IMR-90 (cell line): ENCODE measurements at regions not wholly inside any gene's neighbourhood (a gene's known extent, or its start where the extent isn't known, plus 50 kb on each side); places are given as distances from the start of the nearest gene placed in this dataset.

Experiments
- ATAC-seq: fragments of 200-7000 bp; cut with Tn5 transposase; 2 replicates; pipeline ENCODE4 v1.9.1; 2020; ENCODE audit warnings: low read depth, mild to moderate bottlenecking, moderate library complexity
- BruUV-seq: library from RNA; stranded (reverse); fragments of 400-500 nt; replicated peaks from 2 replicates; lab custom pipeline; 2021; lab: Mats Ljungman, UMichigan
- CTCF ChIA-PET: fragments of 300-600 bp; formaldehyde crosslinking; extraction: SDS; loops from one replicate; lab custom pipeline; 2021; ENCODE audit warnings: antibody characterized with exemption; lab: Yijun Ruan, JAX
- POLR2A ChIA-PET: fragments of 300-600 bp; sonication (Branson Sonifier 250); formaldehyde crosslinking; loops from one replicate; lab custom pipeline; 2022; ENCODE audit warnings: antibody characterized with exemption; ENCODE audit not compliant: unreplicated experiment; lab: Charles Lee
- DNase-seq: peaks from one replicate; pipeline ENCODE4 v3.0.0; 2013
- H2AFZ ChIP-seq: replicated peaks from 2 replicates; pipeline ENCODE3; 2013; ENCODE audit warnings: low read length, mild to moderate bottlenecking; ENCODE audit not compliant: poor library complexity
- H2AK5ac ChIP-seq: 2 replicates; pipeline ENCODE4 v1.6.1; 2013; ENCODE audit warnings: low read depth, low read length, inconsistent platforms
- H2AK9ac ChIP-seq: replicated peaks from 2 replicates; pipeline ENCODE3; 2013; ENCODE audit warnings: mild to moderate bottlenecking, low read depth, low read length, moderate library complexity; ENCODE audit not compliant: poor library complexity
- H2BK120ac ChIP-seq: 2 replicates; pipeline ENCODE4 v1.6.1; 2013; ENCODE audit warnings: low read depth, low read length, inconsistent platforms
- H2BK15ac ChIP-seq: 3 replicates; pipeline ENCODE4 v1.6.1; 2013; ENCODE audit warnings: low read depth, low read length, inconsistent platforms
- H2BK20ac ChIP-seq: 2 replicates; pipeline ENCODE4 v1.6.1; 2013; ENCODE audit warnings: low read depth, mild to moderate bottlenecking, inconsistent platforms, low read length, moderate library complexity
- H2BK5ac ChIP-seq: 2 replicates; pipeline ENCODE4 v1.6.1; 2013; ENCODE audit warnings: mild to moderate bottlenecking, low read depth, low read length, inconsistent platforms; ENCODE audit not compliant: poor library complexity, severe bottlenecking
- H3K14ac ChIP-seq: replicated peaks from 2 replicates; pipeline ENCODE4 v1.6.1; 2013; ENCODE audit warnings: low read depth, low read length, inconsistent platforms
- H3K18ac ChIP-seq: 2 replicates; pipeline ENCODE4 v1.6.1; 2013; ENCODE audit warnings: low read depth, low read length, control low read depth
- H3K23ac ChIP-seq: 2 replicates; pipeline ENCODE4 v1.6.1; 2013; ENCODE audit warnings: low read depth, low read length, inconsistent platforms
- H3K27ac ChIP-seq: 2 replicates; pipeline ENCODE4 v1.5.1; 2013; ENCODE audit warnings: mild to moderate bottlenecking, control low read depth, low read length; ENCODE audit not compliant: insufficient read depth
- H3K27me3 ChIP-seq: 2 replicates; pipeline ENCODE4 v1.6.1; 2013; ENCODE audit warnings: low read length; ENCODE audit not compliant: control insufficient read depth, insufficient read depth
- H3K36me3 ChIP-seq: 2 replicates; pipeline ENCODE4 v1.6.1; 2013; ENCODE audit warnings: low read length, mixed read lengths; ENCODE audit not compliant: control insufficient read depth, insufficient read depth
- H3K4ac ChIP-seq: 2 replicates; pipeline ENCODE4 v1.6.1; 2013; ENCODE audit warnings: low read depth, low read length, inconsistent platforms
- H3K4me1 ChIP-seq: 2 replicates; pipeline ENCODE4 v1.6.1; 2013; ENCODE audit warnings: low read length, mixed read lengths; ENCODE audit not compliant: control insufficient read depth, insufficient read depth
- H3K4me2 ChIP-seq: 2 replicates; pipeline ENCODE4 v1.6.1; 2013; ENCODE audit warnings: low read depth, mild to moderate bottlenecking, control low read depth, low read length, moderate library complexity
- H3K4me3 ChIP-seq: 2 replicates; pipeline ENCODE4 v1.5.1; 2013; ENCODE audit warnings: low read depth, mild to moderate bottlenecking, control low read depth, low read length, moderate library complexity; ENCODE audit not compliant: insufficient read depth
- H3K56ac ChIP-seq: 2 replicates; pipeline ENCODE4 v1.6.1; 2013; ENCODE audit warnings: low read length, inconsistent platforms; ENCODE audit not compliant: insufficient read depth; ENCODE audit errors: extremely low read depth
- H3K79me1 ChIP-seq, 2 experiments: 2 replicates each; pipeline ENCODE4 v1.6.1; 2013; ENCODE audit warnings: low read length in 2 of 2, inconsistent platforms in 1 of 2, low read depth in 1 of 2
- H3K9ac ChIP-seq: 2 replicates; pipeline ENCODE4 v1.6.1; 2013; ENCODE audit warnings: low read depth, low read length, control low read depth
- H3K9me1 ChIP-seq: 2 replicates; pipeline ENCODE4 v1.6.1; 2013; ENCODE audit warnings: low read length, inconsistent platforms; ENCODE audit not compliant: insufficient read depth
- H3K9me3 ChIP-seq: 2 replicates; pipeline ENCODE4 v1.6.1; 2013; ENCODE audit warnings: low read length; ENCODE audit not compliant: control insufficient read depth, insufficient read depth
- H4K20me1 ChIP-seq: 2 replicates; pipeline ENCODE4 v1.6.1; 2013; ENCODE audit warnings: low read length, inconsistent platforms; ENCODE audit not compliant: insufficient read depth
- H4K5ac ChIP-seq: 2 replicates; pipeline ENCODE4 v1.6.1; 2013; ENCODE audit warnings: mild to moderate bottlenecking, low read depth, low read length, control low read depth
- H4K8ac ChIP-seq, 2 experiments: 2 replicates each; pipeline ENCODE4 v1.6.1; 2013; ENCODE audit warnings: low read depth in 2 of 2, low read length in 2 of 2, control low read depth in 1 of 2, inconsistent platforms in 1 of 2
- H4K91ac ChIP-seq: 2 replicates; pipeline ENCODE4 v1.6.1; 2013; ENCODE audit warnings: low read depth, low read length, inconsistent platforms; ENCODE audit not compliant: insufficient read depth
- BHLHE40 ChIP-seq: fragments of 150-350 bp; IDR thresholded peaks from 2 replicates; pipeline ENCODE4 v1.6.1; 2016; ENCODE audit warnings: mild to moderate bottlenecking, low read depth, low read length
- CEBPB ChIP-seq: IDR thresholded peaks from 2 replicates; pipeline ENCODE4 v1.6.1; 2012; ENCODE audit warnings: low read depth, low read length, improper control_type of control experiment
- WGBS, 2 experiments: methylation state at CpG; one replicate each; pipeline versions ENCODE4 v1.1.5 to v1.1.7; 2013; ENCODE audit warnings: missing lambda C conversion rate in 2 of 2; ENCODE audit not compliant: insufficient read length in 1 of 2; ENCODE audit errors: extremely low coverage in 2 of 2; 5-methylcytosine and 5-hydroxymethylcytosine counted together
- dilution Hi-C: fragments of 300-500 bp; cut with HindIII; formaldehyde crosslinking; loops from one replicate; pipeline ENCODE4 v1.14.3; 2018; ENCODE audit warnings: low sequenced_read_pairs; ENCODE audit not compliant: unreplicated experiment
- in situ Hi-C: fragments of 300-500 bp; cut with MboI; formaldehyde crosslinking; loops from 3 replicates; pipeline ENCODE4 v1.14.3; 2019; ENCODE audit warnings: low sequenced_read_pairs, inconsistent platforms, mixed read lengths
- intact Hi-C: fragments of 100-400 bp; cut with micrococcal nuclease; formaldehyde crosslinking; loops from 2 replicates; pipeline ENCODE4 v1.10.0; 2022

DNA sequence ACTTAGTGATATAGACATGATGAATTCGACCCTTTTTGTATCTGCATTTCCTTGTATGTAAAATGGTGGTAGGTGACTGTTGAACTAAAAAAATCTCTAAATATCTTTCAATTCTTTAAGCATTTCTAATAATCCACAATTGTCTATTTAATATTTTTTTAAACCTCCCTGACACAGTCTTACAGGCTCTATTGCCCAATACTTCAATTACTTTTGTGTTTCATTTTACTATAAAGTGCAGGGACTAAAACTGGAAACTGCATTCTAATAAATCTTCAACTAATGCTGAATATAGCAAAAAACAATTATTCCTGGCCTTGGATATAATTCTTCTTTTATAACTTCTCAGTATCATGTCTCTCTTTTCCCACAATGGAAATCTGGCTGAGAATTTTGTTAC, 202.7 kb upstream of the PIK3R1 start:
- Histone ChIP-seq H3K4me3 (no peak overlapping the region), H3K56ac (no peak overlapping the region), H3K27me3 (0 out of 2 replicates have a peak, but pooled peaks cover 2% of the 10 kb centered on the region), H4K20me1 (no peaks in the 10 kb centered on the region), H4K8ac (no peak overlapping the region), H3K9me3 (no peaks in the 10 kb centered on the region), H3K14ac (no peak overlapping the region), H3K4me2 (no peak overlapping the region), H2AK9ac (no peak overlapping the region), H3K9ac (no peak overlapping the region), H2BK20ac (no peak overlapping the region), H2BK120ac (no peak overlapping the region), H3K36me3 (no peaks in the 10 kb centered on the region), H3K23ac (no peak overlapping the region), H3K18ac (no peak overlapping the region), H2BK15ac (no peak overlapping the region), H4K5ac (no peak overlapping the region), H4K91ac (no peak overlapping the region), H3K79me1 (no peaks in the 10 kb centered on the region), H3K4ac (no peak overlapping the region), H2BK5ac (no peak overlapping the region), H3K4me1 (no peaks in the 10 kb centered on the region), H3K9me1 (no peaks in the 10 kb centered on the region), H2AFZ (no peak overlapping the region), H3K27ac (no peak overlapping the region), H2AK5ac (no peak overlapping the region)
- in situ Hi-C loops: no loop called here
- WGBS, 2 experiments: no CpG with 5 or more reads among the region's 1 CpG
- ATAC-seq (no peak), DNase-seq (no peak)
- ChIA-PET CTCF (no interaction called here), POLR2A (no interaction called here)
- BruUV-seq: no TSS peak
- dilution Hi-C loops: no loop called here
- intact Hi-C loops: no loop called here
- TF ChIP-seq BHLHE40: no peak
- 0 out of 2 replicates have a peak, but pooled peaks have one; percentile 27 for TF ChIP-seq CEBPB
